ENCODE measurements at regions not wholly inside any gene's neighbourhood (a gene's known extent, or its start where the extent isn't known, plus 50 kb on each side); places are given as distances from the start of the nearest gene placed in this dataset.

- no peak for DNase-seq (ENCODE audit: low read depth)
Measured at GRCh38 chr18:71729611-71730010, 814.5 kb downstream of the CBLN2 start.

DNA sequence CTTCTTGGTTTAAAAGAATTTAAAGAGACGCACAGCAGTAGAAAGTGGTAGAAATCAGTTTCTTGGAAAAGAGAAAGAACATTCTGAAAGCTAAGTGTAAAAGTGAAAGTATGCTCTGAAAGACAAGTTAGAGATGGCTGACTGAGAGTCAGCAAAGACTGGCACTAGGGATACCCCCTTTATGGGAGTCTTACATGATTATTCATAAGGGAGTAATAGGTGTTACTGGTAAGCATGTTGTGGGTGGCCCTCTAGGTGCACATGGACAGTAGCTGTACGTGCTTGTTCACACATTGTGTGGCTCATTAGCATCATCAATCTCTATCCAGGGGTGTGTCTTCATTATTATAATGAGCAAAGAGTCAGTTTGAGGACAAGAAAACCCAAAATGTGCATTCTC lies 816.2 kb downstream of the CBLN2 start:
- no peak for DNase-seq (ENCODE audit: low read depth)

GRCh38 chr18:71725256-71725655 lies 818.9 kb downstream of the CBLN2 start:
- DNase-seq (ENCODE audit: low read depth), result no peak

DNA sequence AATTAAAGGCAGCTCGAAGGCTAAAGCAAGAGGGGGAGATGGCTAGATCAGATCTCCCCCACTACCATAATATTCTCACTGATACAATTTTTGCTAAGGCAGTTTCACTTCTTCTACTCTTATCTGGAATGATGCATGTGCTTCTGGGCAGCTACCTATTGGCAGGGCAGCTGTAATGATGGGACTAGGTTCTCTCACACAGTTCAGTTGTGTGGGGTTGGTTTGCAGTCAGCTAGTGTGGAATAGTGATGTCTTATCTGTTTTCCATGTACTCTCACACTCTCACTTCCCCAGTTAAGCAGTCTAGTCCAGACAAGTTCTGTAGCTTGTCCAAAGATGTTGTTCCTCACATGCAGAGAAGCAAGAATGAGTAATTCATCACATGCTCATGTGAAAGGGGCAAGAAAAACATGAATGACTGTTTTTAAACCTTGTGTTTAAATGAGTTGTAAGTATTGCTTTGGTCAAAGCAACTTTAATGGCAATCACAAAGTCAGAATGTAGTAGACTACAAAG lies 836.1 kb downstream of the CBLN2 start:
- no peak for DNase-seq (ENCODE audit: low read depth)

GRCh38 chr18:71707400-71707799 lies 836.7 kb downstream of the CBLN2 start:
- DNase-seq (ENCODE audit: low read depth), result no peak

GRCh38 chr18:71689416-71690160 lies 854.6 kb downstream of the CBLN2 start:
- no peak for DNase-seq (ENCODE audit: low read depth)

DNA sequence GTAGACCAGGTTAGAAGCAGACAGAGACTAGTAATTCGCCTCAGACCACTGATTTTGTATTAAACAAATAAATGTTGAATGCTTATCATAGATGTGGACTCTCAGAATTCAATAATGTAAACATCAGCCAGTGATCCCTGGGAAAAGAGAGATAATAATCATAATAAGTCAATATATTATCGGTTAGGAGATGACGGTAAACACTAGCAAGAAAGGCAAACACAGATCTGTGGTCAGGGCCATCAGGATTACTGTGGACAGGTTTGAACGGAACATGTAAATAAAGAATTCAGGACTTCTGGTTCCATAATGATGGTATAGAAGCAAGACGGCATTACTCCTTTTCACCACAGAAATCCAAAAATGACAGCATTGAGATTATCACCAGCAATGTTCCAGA lies 861.6 kb downstream of the CBLN2 start:
- DNase-seq (ENCODE audit: low read depth), result no peak

DNA sequence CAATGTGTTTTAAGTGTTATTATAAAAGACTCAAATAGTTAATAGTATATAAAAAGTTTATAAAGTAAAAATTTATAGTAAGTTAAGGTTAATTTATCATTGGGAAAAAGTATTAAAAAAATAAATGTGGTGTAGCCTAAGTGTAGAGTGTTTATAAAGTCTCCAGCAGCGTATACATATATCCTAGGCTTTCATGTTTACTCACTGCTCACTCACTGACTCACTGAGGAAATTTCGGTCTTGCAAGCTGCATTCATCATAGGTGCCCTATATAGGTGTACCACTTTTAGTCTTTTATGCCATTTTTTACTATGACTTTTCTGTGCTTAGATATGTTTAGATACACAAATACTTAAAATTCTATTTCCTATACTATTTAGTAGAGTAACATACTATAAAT lies 866.0 kb downstream of the CBLN2 start:
- no peak for DNase-seq (ENCODE audit: low read depth)

- no peak for DNase-seq (ENCODE audit: low read depth)
Measured at GRCh38 chr18:71673954-71674353, 870.2 kb downstream of the CBLN2 start.

DNA sequence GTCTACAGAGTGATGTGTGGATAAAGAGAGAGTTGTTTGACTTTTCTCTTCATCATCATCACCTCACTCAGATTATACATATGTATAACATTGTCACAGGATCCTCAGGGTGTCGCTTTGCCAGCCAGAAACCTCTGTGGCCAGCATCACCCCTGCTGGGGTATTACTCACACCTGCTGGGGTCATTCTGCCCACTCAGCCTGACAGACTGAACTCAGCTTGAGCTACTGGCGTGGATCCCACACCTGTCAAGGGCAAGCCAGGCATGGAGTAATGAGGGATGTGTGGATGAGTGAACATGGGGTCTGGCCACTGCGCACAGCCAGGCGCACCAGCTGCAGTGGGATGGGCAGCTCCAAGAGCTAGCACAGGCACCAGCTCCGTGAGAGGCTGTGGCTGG lies 870.6 kb downstream of the CBLN2 start:
- DNase-seq (ENCODE audit: low read depth), result no peak

DNA sequence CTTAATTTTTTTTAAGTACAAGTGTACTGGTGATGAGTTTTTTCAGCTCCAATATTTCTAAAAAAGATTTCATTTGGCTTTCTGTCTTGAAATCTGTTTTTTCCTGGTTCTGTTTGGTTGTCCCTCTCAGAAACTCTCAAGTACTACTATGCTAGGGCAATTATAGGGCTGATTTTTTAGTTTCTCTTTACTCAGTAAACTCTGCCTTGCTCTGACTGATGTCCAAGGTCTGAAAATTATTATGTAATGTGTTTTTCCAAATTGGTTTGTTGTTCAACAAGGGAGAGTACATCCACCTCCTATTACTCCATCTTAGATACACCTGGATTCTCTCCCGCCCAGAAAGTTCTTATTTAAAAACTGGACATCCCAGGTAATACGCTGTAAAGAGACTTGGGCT lies 877.7 kb downstream of the CBLN2 start:
- DNase-seq (ENCODE audit: low read depth), result no peak

DNA sequence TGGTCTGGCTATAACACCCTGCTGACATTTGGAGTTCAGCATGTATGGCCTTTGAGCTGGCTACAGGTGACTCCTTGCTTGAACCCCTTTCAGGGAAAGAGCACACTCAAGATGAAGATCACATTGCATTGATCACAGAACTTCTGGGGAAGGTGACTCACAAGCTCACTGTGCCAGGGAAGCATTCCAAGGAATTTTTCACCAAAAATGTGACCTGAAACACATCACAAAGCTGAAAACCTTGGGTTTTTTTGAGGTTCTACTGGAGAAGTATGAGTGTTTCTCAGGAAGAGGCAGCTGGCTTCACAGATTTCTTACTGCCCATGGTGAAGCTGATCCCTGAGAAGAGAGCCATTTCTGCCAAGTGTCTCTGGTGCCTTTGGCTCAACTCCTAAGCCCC lies 879.0 kb downstream of the CBLN2 start:
- no peak for DNase-seq (ENCODE audit: low read depth)

DNA sequence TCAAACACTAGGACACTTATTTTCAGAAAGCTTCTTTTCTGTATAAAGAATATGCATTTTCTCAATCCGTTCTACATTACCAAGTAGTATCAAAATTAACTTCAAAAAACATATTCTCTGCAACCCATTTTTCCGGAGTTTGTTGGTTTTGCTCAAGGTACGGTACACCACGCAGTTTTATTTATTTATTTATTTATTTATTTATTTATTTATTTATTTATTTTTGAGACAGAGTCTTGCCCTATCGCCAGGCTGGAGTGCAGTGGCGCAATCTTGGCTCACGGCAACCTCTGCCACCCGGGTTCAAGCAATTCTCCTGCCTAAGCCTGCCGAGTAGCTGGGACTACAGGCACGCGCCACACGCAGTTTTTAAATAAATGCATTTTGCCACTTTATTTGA lies 900.3 kb downstream of the CBLN2 start:
- DNase-seq (ENCODE audit: low read depth), result no peak

GRCh38 chr18:71630696-71631095 lies 913.4 kb downstream of the CBLN2 start:
- no peak for DNase-seq (ENCODE audit: low read depth)

GRCh38 chr18:71625556-71626090 lies 918.5 kb downstream of the CBLN2 start:
- no peak for DNase-seq (ENCODE audit: low read depth)

GRCh38 chr18:71598374-71598773 lies 945.8 kb downstream of the CBLN2 start:
- DNase-seq (ENCODE audit: low read depth), result no peak

DNA sequence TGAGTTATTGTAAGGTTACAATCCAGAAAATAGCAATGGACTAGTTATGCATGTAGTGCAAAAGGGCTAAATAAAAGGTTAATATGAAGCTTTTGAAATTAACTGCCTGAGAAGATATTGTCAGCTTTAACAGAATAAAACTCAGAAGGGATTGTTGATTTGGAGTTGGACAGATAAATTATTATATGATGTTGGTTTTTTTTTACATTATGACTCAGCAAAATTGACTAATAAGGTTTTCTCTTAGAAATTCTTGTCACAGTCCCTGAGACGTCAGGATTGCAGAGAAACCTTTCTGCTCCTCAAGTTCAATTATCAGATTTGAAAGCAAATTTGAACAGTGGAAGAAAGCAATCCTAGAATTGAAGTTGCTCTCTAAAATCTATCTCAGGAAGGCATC lies 946.9 kb downstream of the CBLN2 start:
- no peak for DNase-seq (ENCODE audit: low read depth)

- DNase-seq (ENCODE audit: low read depth), result no peak
Measured at GRCh38 chr18:71583252-71583651, 960.9 kb downstream of the CBLN2 start.

DNA sequence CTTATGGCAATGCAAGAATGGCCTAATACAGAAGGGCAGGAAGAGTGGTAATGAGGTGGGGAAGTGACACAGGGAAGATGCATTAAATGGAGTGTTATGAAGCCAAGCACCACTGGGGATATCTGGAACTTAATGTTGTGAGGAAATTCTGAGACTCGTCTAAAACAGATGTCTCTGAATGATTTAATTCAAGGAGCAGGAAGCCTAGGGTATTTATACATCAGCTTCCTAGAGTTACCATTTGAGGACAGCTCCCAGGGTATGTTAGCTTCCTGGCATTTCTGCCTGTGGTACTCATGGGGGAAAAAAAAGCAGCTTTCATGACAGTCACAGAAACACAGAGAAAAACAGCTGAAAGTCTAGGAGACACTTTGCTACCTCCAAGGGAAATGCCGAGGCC lies 989.5 kb downstream of the CBLN2 start:
- no peak for DNase-seq (ENCODE audit: low read depth)

GRCh38 chr18:71541643-71542042 lies 1002.5 kb downstream of the CBLN2 start:
- DNase-seq (ENCODE audit: low read depth), result no peak

DNA sequence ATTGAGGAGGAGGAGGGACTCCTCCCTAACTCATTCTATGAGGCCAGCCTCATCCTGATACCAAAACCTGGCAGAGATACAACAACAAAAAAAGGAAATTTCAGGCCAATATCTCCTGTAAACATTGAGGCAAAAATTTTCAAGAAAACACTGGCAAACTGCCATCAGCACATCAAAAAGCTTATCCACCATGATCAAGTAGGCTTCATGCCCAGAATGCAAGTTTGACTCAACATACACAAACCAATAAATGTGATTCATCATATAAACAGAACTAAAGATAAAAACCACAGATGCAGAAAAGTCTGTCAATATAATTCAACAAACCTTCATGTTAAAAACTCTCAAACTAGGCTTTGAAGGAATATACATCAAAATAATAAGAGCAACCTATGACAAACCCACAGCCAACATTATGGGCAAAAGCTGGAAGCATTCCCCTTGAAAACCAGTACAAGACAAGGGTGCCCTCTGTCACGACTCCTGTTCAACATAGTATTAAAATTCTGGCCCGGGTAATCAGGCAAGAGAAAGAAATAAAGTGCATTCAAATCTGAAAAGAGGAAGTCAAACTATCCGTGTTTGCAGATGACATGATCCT lies 1014.3 kb downstream of the CBLN2 start:
- no peak for DNase-seq (ENCODE audit: low read depth)

DNA sequence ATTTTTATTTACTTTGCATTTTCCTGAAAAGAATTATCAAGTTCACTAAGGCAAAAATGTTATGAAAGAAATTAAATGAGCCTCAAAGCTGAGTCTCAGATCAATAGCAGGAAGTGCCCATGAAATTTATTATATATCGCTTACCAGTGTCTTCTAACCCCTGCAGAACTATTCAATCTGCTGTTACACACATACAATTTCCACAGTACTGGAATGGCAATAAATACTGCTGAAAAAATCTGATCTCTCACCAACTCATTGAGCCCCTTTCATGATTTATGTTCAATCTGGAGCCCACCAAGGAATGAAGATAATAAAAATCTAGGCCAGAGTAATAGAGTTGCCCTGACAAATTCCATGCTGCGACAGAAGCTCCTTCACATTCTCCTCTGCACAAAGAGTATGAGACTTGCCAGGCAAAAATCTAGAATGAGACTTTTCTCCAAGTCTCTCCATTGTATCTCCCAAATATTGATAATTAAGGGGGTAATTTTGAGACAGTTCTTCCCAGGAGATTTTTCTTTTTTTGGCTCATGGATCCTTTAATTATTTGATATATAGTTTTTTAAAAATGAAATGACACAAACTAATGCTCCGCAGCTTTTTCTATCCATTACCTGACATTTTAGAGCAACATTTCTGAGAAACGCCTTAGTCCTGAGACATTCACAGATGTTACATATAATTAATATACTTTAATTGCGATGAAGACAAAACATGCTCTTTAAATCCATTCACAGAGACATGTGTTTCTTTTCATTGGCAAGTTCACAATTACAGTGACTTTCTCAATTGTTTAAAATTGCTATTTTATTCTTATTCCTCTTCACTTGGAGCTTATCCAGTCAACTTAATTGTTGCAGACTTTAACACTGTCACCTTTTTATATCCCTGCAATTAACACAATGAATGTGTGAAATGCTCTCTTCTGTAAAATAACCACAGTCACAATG lies 1020.4 kb downstream of the CBLN2 start:
- no peak for DNase-seq (ENCODE audit: low read depth)
